Lower lobe of right lung (tissue), 2 donors: ENCODE measurements at regions not wholly inside any gene's neighbourhood (a gene's known extent, or its start where the extent isn't known, plus 50 kb on each side); places are given as distances from the start of the nearest gene placed in this dataset.

ENCODE experiments used
- ATAC-seq, 2 donors: fragments of 200-7000 bp; cut with Tn5 transposase; one replicate each; pipeline ENCODE4 v1.9.1; 2020 to 2022; ENCODE audit warnings: mild to moderate bottlenecking in 2 of 2, moderate library complexity in 2 of 2
- DNase-seq: peaks from one replicate; pipeline ENCODE4 v3.0.0-alpha.2; 2020
- H3K27ac ChIP-seq: fragments of 200-600 bp; one replicate; pipeline ENCODE4 v1.8.0; 2022
- H3K27me3 ChIP-seq: fragments of 200-600 bp; one replicate; pipeline ENCODE4 v1.8.0; 2022; ENCODE audit warnings: low read depth
- H3K36me3 ChIP-seq: fragments of 200-600 bp; one replicate; pipeline ENCODE4 v1.8.0; 2022; ENCODE audit warnings: mild to moderate bottlenecking
- H3K4me1 ChIP-seq: fragments of 200-600 bp; one replicate; pipeline ENCODE4 v1.8.0; 2022
- H3K4me3 ChIP-seq: fragments of 200-600 bp; one replicate; pipeline ENCODE4 v1.8.0; 2022; ENCODE audit warnings: mild to moderate bottlenecking
- H3K9me3 ChIP-seq: fragments of 200-600 bp; one replicate; pipeline ENCODE4 v1.8.0; 2022
- intact Hi-C: fragments of 100-400 bp; cut with DNase I; formaldehyde crosslinking; loops from one replicate; pipeline ENCODE4 v1.11.0; 2022
- TF ChIP-seq, protein P1 (sequence below): fragments of 200-600 bp; IDR thresholded peaks from one replicate; pipeline ENCODE4 v1.8.0; 2022; ENCODE audit warnings: antibody characterized with exemption, mild to moderate bottlenecking
- donor health status: DM: no; HTN: yes; CAD: no; lungs with severe emphysema.

DNA sequence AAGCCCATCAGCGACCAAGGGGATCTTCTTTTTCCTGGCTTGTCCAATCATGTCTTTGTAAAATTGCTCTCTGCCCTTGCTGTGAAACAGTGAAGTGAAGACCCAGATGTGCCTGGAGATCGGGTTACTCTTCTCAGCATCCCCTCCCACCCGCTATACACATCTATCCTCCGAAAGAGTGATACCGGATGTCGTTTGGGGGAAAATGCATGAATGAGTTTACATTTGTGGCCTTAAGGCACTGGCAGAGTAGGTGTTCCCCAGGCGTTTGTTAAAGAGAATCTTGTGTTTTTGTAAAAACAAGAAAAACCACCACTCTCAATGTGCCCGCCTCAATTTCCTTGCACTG is 528.3 kb downstream of the CMPK2 start:
- H3K4me3 ChIP-seq: no peak overlapping the region
- no peak for ATAC-seq
- TF ChIP-seq, protein P1, sequence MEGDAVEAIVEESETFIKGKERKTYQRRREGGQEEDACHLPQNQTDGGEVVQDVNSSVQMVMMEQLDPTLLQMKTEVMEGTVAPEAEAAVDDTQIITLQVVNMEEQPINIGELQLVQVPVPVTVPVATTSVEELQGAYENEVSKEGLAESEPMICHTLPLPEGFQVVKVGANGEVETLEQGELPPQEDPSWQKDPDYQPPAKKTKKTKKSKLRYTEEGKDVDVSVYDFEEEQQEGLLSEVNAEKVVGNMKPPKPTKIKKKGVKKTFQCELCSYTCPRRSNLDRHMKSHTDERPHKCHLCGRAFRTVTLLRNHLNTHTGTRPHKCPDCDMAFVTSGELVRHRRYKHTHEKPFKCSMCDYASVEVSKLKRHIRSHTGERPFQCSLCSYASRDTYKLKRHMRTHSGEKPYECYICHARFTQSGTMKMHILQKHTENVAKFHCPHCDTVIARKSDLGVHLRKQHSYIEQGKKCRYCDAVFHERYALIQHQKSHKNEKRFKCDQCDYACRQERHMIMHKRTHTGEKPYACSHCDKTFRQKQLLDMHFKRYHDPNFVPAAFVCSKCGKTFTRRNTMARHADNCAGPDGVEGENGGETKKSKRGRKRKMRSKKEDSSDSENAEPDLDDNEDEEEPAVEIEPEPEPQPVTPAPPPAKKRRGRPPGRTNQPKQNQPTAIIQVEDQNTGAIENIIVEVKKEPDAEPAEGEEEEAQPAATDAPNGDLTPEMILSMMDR: no peak
- intact Hi-C loops: no loop called here
- DNase-seq: no peak
- H3K27ac ChIP-seq: no peak overlapping the region
- H3K4me1 ChIP-seq: no peaks in the 10 kb centered on the region
- H3K27me3 ChIP-seq: no peaks in the 10 kb centered on the region
- H3K36me3 ChIP-seq: no peaks in the 10 kb centered on the region
- H3K9me3 ChIP-seq: no peaks in the 10 kb centered on the region

DNA sequence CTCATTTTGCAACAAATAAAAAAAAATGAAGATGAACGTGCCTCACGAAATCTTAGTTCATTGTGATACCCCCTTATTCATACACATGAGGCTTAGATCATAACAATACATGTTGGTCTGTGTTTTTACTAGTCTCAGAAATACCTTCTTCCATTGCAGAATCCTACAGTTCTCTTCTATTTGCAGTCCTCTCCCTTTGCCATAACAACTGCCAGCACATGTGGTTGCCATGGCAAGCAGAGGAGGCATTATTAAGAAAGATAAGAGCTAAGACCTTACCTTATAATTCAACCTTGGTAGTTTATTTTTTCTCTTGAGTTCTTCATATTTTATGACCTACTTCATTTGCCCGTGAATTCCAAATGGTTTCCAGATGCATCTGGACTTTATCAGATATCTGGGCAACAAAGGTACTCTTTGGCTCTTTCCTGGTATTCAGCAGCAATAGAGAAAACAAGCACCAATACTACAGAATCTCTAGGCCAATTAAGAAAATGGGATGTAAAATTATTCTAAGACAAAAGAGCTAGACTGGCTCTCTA is 524.0 kb downstream of the CMPK2 start:
- Histone ChIP-seq H3K9me3 (no peaks in the 10 kb centered on the region), H3K27me3 (no peaks in the 10 kb centered on the region), H3K36me3 (no peaks in the 10 kb centered on the region), H3K4me3 (no peak overlapping the region), H3K4me1 (no peaks in the 10 kb centered on the region), H3K27ac (no peak overlapping the region)
- DNase-seq (no peak), ATAC-seq (no peak)
- TF ChIP-seq, protein P1: no peak
- intact Hi-C loops: no loop called here

DNA sequence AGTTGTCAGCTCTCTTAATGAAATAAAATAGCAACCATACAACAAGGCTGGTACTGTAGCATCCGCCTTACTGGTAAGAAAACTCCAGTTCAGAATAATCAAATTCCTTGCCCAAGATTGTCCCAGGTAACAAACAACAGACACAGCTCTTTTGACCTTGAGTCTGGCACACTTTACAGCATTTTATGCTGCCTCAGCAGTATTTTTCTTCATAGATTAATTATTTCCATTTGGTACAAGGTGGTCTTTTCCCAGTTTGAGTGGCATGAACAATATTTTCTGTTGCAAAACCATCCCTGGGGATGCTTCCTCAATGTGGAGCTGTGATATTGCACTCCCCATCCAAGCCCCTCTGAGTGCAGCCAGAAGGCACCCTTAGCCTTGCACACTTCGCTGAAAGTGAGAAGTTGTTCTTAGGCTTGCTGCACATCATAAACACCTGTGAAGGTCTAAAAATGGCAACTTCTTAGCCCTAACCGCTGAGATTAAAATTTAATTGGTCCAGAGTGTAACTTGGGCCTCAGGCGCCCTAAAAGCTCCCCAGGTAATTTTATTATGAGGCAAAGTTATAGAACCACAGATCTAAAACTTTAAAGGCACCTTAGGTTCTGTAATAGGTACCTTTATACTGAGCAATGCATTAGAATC is 523.3 kb downstream of the CMPK2 start:
- Histone ChIP-seq H3K4me1 (no peaks in the 10 kb centered on the region), H3K27me3 (no peaks in the 10 kb centered on the region), H3K27ac (no peak overlapping the region), H3K36me3 (no peaks in the 10 kb centered on the region), H3K9me3 (no peaks in the 10 kb centered on the region), H3K4me3 (no peak overlapping the region)
- no peak for DNase-seq
- TF ChIP-seq, protein P1: no peak
- ATAC-seq: no peak
- intact Hi-C loops: no loop called here

DNA sequence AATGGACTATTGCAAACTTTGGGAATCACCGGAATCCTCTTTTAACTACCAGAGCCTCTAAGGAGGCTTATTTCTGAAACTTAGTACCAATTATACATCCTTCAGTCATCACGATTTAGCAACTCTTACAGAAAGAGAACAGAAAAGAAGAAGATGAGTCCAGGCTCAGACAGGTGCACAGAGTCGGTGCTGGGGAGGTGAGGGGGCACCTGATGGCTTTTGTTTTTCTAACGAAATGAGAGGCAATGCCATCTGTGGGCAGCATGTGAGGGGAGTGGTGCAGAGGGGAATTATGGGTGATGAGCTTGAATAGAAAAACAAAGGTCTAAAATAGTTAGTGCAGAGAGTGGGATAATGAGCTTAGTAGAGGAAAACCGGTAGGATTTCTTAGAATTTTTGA is 522.6 kb downstream of the CMPK2 start:
- intact Hi-C loops: no loop called here

DNA sequence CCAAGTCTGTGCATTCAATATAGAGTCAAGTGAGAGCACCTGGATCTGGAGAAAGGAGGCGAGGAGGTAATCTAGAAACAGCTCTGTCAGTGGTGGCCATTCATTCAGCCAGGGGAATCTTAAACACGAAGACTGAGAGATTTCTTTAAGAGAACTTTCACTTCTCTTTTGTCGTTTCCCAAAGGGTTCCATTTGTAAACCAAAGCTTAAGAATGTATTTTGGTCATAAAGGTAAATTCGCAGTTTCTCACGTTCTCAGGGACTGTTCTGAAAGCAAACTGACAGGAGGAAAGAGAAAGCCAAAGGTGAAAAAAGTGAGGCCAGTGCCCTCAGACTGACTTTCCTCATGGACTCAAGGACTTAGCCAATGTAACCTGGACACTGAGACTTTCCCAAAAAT is 513.5 kb downstream of the CMPK2 start:
- DNase-seq: no peak
- TF ChIP-seq, protein P1: no peak
- no peak for ATAC-seq
- no peak overlapping the region for H3K27ac ChIP-seq
- no peak overlapping the region for H3K4me3 ChIP-seq
- no peaks in the 10 kb centered on the region for H3K27me3 ChIP-seq
- intact Hi-C loops: no loop called here
- H3K36me3 ChIP-seq: no peaks in the 10 kb centered on the region
- H3K9me3 ChIP-seq: no peaks in the 10 kb centered on the region
- H3K4me1 ChIP-seq: no peaks in the 10 kb centered on the region

More for the DNA sequence above, 522.6 kb downstream of the CMPK2 start:
- TF ChIP-seq, protein P1: no peak
- Histone ChIP-seq H3K4me1 (no peaks in the 10 kb centered on the region), H3K27ac (no peak overlapping the region), H3K9me3 (no peaks in the 10 kb centered on the region), H3K36me3 (no peaks in the 10 kb centered on the region), H3K27me3 (no peaks in the 10 kb centered on the region), H3K4me3 (no peak overlapping the region)
- DNase-seq (no peak), ATAC-seq (no peak)
